Cerebellar nuclear complex (tissue), 1 donor: ENCODE measurements at regions not wholly inside any gene's neighbourhood (a gene's known extent, or its start where the extent isn't known, plus 50 kb on each side); places are given as distances from the start of the nearest gene placed in this dataset.
"Not testable (repeated sequence)": the region's sequence is repeated elsewhere in the genome, so short reads cannot be mapped to it uniquely, and the experiment has no call there.

Experiments used
- DNase-seq, 2 experiments: peaks; one replicate each; lab custom pipeline; 2025; lab: John Stamatoyannopoulos, UW

DNA sequence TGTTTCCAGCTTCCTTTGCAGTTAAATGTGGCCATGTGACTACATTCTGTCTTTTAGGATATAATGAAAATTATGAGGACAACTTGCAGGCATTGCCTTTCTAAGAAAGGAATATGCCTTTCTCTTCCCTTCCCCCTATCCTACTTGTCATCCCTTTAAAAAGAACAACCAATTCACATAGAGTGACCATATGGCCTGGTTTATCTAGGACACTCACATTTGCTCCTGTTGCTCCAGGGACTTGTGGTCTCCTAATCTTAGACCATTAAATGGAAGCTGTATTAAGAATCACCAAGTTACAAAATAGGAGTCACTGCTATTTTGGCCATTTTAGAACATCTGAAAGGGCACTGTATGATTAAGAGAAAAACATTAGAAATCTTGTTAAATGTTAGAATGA lies 520.3 kb downstream of the DTWD2 start:
- peak; percentile 51 to 61 for DNase-seq

DNA sequence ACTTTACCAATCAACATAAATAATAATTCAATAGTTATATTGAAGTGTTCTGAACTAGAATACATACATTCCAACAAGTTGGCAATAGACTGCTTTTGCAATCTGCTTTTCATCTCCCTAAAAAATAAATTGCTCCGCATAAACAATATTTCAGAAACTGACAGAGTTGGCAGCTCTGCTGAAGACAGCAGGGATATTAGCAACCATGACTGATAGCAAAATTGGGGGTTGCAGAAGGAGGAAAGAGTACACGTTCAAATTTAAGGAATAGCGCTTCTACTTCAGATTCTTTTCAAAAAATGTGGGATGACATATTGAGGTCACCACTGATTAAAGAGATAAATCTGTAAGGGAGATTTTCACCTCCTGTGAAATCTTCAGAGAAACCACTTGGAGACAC lies 521.2 kb downstream of the DTWD2 start:
- no peak for DNase-seq

DNA sequence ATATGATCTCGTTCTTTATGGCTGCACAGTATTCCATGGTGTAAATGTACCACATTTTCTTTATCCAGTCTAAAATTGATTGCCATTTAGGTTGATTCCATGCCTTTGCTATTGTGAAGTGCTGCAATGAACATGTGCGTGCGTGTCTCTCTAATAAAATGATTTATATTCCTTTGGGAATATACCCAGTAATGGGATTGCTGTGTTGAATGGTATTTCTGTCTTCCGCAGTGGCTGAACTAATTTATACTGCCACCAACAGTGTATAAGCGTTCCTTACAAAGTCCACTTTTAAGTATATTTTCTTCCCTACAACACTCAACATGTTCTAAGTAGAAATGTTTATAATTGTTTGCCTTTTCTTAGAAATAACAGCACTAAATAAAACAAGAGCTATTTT lies 521.9 kb downstream of the DTWD2 start:
- no peak for DNase-seq

DNA sequence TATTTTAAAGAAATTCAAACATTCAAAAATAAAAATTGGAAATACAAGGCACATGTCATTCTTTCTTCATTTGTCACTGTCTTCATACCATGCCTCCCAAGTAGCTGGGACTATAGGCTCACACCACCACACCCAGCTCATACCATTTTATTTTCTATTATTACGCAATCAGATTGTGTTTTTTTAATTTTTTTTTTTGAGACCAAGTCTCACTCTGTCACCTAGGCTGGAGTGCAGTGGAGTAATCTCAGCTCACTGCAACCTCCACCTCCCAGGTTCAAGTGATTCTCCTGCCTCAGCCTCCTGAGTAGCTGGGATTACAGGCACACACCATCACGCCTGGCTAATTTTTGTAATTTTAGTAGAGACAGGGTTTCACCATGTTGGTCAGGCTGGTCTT lies 526.1 kb downstream of the DTWD2 start:
- DNase-seq = not testable (repeated sequence)

DNA sequence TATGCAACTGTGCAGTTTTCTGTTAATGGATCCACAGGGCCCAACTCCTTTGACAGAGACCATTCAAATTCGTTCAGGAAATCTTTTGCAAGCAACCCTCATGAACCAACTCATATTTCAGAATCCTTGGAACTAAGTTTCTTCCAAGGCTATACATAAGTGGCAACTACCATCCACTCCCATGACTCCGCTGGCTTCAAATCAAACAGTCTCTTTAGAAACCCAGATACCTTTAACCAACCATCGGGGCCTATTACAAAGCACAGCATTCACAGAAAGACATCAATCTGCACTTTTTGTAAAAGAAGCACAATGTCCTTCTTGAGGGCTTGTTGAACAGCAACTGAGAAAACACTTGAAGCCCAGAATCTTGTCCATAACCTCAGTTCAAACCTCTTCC lies 526.9 kb downstream of the DTWD2 start:
- DNase-seq = no peak

DNA sequence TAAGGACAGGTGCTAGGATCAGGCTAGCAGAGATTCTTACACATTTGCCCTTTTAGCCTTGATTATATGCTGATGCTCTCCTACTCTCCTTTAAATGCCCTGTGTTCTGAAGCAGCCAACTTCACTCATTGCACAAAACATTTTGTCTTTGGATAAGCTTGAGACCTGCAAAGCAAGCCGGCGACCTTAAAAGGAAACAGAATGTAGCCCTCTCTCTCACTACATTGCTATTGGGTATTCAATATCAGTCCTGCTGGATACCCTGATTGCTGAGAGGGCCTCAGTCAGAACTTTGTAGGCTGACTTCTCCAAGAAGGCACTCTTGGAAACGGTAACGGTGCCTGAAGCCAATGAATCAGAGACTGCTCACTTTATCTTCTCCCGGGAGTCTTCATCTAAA lies 528.9 kb downstream of the DTWD2 start:
- no peak for DNase-seq

DNA sequence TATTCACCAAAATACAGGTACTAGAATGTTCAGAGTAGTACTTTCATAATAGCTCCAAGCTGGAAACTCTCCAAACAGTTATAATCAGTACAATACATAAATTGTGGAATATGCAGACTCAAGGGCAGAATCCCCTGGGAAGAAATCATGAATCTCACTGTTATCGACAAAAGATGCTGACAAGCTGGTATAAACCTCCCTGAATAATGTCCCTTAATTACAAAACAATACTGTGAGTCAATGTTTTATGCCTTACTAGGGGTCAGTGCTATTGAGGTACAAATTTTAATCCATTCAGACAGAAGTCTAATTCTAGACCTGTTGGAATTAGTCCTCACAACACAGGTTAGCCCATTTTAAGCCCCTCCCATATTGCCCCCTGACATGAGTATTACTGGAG lies 532.3 kb downstream of the DTWD2 start:
- DNase-seq = no peak

DNA sequence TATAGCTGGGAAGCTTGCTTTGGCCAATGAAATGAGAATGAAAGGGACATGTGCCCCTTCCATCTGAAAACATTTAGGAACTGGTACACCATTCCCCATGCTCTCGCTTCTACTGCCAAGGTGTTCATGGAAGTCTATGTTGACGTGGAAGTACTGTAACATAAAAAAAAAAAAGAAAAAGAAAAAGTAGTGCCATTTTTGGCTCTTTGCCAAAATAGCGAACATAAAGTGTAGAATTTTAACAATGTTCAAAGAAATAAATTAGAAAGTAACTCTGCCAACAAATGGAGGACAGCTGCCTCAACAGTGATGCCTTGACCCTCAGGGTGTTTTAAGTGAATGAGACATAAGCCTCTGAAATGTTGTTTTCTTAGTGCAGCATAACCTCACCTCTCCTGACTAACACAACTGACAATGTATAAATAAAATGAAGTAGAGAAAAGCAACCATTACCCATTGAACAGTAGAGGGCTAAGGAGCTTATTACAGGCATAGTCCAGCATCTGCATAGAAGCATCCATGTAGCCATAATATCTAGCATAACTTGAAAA lies 536.6 kb downstream of the DTWD2 start:
- DNase-seq = no peak

DNA sequence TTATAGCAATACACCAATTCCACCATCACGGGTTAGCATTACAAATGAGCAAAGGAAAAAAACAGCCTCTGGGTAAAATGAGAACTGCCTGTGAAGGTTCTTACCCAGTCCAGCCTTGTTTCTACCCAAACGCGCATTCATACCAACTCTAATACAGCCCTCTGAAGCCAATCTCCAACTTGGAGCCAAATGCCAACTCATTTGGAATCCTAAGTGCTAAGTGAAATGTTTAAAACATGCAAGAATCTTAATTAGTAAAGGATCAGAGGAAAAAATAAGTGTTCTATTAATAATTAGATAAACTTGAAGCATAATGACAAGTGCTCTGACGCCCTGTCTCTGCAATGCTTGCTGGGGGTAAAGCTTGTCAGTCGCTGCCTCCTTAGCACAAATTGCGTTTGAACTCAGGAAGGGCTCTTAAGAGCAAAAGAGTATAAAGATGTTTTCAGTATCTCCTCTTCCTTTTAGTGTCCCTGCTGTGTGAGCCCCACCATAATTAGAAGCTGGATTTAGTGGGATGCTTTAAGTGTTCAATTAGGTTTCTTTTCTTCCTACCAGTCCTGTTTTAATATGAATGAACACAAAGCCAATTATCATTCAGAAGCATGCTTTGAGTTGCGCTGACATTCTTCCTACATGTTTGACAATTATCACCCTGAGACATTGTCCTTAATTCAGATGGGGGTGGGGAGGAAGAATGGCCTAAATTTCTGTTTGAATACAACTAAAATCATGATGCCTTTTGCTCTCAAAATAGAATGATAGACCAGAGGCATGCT lies 537.6 kb downstream of the DTWD2 start:
- no peak for DNase-seq

DNA sequence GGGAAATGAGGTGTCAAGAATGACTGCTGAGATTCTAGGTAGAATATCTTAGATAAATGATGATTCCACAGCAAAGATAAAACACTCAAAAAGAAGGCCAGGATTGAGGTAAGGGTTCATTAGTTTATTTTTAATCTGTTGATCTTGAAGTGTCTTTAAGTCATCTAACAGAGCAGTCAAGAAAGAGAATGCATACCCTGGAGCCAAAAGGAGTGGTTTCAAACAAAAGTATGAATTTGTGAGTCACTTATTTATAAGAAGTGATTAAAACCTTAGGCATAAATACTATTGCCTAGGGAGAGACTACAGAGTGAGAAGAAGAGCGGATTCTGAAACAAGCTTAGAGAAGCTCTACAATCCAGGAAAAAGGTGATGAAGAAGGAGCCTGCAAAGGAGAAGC lies 541.0 kb downstream of the DTWD2 start:
- no peak for DNase-seq

DNA sequence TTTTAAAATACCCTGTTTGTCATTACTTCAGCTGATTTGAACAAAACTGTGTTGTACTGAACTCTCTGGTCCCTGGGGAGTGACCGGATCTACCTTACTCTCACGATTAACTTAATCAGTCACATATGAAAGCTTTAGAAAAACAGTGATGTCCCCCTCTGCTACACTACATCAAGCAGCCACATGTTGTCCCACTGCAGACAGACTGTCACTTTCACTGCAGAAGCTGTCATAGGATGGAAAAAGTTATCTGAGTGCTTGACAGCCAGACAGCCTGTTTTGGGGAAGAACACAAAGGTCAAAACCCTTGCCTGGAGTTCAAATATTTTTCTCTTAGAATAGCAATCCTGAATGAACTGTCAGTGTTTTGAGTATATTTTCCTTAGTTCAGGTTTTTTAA lies 546.4 kb downstream of the DTWD2 start:
- DNase-seq = no peak

DNA sequence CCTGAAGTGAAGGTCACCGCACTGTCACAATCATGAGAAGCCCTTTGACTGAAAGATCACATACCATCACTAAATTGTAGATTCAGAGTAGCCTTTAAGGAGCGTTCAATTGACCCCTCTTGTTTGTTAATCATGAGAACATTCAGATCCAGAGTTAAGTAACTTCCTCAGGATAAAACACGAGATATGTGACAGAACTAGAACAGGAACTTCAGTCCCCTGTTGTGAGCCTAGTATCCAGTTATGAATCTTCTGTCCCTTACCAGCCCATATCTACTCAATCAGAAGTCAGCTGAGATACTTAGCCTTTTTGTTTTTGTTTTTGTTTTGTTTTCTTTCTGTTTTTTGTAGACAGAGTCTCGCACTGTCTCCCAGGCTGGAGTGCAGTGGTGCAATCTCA lies 547.3 kb downstream of the DTWD2 start:
- DNase-seq = no peak

DNA sequence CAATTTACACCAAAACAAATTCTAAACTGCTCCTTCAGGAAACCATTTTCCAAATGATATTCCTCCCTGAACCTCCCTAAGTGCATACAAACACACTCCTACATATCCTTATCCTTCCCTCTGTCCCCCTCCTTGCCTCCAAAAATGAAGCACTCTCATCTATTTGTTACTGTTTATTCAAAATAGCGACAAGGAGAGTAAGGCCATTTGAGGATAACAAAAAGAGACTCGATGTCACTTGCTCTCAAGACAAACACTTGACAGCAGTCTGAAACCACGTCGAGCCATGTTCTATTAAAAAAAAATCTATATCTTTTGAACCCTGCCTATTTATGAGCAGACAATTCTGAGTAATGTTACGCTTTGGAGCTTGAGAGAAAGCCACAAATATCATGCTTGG lies 547.9 kb downstream of the DTWD2 start:
- no peak for DNase-seq

DNA sequence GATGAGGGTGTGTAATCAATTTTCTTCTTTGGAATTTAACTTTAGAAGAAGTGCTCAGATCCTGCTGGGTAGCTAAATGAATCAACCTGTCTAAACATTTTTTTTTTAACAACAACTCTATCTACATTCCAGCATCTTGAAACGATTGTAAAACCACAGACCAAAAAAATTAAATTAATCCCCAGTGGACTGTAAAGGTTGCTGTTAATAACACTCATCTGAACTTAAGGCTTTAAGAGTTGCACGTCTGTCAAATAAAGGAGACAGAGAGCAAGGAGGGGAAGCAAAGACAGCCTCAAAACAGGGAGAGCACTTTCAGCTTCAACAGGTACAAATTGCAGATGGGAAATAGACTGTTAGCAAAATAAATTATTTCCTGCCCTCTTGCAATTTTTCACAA lies 548.5 kb downstream of the DTWD2 start:
- no peak for DNase-seq

DNA sequence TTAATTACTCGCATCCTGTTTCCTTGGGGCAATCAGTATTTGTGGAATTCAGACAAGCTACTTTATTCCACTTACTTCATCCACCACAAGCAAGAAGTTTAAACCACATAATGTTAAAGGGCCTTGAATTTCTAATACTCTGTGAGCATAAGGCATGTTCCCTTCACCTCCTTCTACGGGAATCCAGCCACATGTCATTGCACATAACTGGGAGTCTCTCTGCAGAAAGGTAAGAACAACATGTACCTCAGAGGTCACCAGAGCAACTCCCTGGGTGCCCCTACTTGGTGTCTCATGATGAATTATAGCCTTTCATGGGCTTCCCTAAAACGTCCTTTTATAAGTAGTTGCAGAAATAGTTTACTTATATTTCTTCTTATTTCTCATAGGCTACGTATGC lies 553.2 kb downstream of the DTWD2 start:
- no peak for DNase-seq

DNA sequence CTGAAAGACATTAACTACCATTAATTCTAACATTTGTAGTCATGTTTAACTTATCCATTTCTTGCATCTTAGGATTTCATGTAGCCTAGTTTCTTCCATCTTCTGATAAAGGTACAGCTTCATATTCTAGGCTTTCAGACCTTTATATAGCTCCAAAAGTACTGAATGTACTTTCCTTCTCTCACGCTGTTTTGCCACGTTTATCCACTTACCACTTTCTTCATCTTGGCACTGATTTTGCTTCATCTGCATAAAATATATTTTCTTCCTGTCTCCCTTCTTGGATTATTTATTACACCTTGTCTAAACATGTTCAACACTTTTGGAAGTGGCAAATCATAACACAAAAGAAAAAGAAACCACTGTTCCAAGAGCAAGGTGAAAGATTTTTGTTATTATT lies 553.8 kb downstream of the DTWD2 start:
- no peak for DNase-seq

DNA sequence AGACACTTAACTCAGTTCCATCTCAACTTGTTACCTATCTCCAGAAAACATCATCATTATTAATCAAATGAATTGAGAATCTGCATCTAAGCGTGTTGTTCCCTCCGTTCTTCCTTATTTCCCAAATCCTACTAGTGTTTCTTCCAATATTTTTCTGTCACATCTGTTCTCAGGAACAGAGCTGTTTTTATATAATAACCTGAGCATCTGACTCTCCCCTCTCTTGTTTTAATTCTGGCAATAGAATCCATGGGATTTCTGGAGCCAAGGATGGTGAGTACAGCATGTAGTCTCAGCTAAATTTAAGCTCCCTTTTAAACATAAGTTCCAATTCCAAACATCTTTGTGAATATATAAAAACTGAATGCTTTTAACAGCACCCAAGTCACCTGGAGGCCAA lies 558.3 kb downstream of the DTWD2 start:
- DNase-seq = no peak

DNA sequence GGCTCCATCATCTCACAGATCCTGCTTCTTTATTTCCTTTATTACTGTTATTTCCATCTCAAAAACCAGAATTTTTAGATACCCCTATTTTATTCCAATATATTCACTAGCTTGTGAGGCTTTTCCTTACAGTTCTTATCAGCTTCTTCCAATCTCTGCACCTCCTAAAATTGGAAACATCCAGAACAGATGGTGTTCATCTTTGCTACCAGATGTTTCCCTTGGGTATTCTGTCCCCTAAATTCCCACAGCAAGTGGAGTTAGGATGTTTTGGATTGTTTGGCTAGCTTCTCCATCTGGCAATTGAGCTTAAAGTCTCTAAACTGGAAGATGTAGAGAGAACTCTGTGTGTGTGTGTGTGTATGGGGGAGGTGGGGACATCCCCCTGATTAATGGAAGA lies 580.4 kb downstream of the DTWD2 start:
- no peak for DNase-seq

DNA sequence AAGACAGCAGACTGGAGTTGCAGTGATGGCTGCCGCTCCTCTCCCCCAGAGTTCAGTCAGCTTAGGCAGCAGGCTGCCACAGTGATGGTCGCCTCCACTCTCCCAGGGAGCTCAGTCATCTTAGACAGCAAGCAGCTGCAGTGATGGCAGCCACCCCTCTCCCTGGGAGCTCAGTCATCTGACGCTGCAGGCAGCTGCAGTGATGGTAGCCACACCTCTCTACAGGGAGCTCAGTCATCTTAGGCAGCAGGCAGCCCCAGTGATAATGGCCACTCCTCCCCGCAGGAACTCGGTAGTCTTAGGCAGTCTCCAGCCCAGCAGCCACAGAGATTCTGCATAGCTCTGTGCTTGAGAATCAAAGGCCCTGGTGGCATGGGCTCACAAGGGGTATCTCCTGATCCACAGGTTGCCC lies 582.7 kb downstream of the DTWD2 start:
- DNase-seq = no peak

DNA sequence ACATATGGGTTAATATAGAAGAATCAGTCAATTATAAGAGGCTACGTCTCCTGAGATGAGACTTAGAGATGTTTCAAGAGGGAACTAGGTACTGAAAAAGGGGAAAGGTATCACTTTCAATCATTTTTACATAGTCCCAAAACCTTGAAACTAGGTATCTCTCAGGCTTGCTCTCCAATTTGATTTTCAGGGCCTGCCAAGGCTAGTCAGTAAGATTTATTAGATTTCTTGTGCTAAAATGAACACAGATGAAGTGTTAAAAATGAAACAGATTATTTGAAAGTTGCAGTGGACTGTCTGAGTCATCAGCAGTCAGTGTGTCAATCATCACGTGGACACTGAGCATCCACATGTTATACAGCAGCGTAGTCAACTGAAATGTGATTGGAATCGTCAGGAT lies 591.1 kb downstream of the DTWD2 start:
- no peak for DNase-seq

DNA sequence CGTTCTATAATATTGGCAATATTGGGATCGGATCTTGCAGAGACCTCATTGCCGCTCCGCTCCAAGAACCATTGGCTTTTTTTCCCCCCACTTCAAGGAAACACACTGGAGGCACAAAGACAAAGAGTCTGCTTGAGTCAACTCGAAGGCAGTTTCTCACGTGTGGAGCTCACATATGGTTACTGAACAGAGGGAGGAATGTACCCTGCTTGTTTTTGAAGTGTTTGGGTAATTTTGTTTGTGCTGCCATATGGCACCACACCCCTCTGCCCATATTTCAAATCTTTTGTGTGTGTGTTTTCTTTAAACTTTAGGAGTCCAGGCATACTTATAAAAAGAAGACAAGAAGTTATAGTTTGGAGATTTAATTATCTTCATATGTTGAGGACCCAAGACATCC lies 595.9 kb downstream of the DTWD2 start:
- DNase-seq = no peak

DNA sequence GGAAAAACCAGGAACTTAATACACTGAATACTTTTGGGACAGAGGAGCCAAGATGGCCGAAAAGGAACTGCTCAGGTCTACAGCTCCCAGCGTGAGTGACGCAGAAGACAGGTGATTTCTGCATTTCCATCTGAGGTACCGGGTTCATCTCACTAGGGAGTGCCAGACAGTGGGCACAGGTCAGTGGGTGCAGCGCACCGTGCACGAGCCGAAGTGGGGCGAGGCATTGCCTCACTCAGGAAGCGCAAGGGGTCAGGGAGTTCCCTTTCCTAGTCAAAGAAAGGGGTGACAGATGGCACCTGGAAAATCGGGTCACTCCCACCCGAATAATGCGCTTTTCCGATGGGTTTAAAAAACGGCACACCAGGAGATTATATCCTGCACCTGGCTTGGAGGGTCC lies 605.4 kb downstream of the DTWD2 start:
- not testable (repeated sequence) for DNase-seq

DNA sequence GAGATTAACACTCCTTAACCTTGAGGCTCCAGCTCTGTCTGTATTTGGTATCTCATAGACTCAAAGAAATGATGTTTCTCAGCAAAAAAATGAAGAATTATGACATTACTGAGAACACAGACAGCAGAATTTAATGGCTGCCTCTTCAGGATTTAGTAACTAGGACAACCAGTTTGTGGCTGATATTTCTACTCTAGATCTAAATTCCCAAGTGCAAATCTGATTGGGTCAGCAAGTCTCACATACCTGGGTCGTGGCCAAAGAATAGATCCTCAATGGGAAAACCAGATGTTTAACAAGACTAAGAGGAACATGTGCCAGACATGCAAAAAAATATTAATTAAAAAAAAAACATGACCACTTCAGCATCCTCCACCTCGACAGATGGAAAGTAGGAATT lies 608.9 kb downstream of the DTWD2 start:
- DNase-seq = no peak

DNA sequence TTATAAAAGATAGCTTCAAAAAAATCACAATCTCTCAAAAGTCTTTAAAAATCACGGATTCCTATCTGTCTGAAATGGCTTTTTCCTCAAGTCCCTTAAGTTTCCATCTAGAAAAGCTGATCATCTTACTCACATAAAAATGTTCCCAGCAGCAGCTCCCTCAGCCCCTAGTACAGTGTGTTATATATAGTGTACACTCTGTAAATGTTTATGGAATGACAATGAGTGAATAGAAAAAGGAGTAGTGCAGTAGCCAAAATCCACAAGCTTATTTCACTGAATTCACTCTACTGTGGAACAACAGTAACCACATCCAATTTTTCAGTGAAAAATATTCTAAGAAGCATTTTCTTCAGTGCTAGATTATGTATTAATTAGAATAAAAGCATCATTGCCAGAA lies 609.4 kb downstream of the DTWD2 start:
- no peak for DNase-seq
